Activated CD8-positive, alpha-beta T cell treated with anti-CD3 and anti-CD28 coated beads, Interleukin-2, amount 10 ng/mL, durations not matched to agents 7 days and 5 days (primary cell): ENCODE measurements at regions not wholly inside any gene's neighbourhood (a gene's known extent, or its start where the extent isn't known, plus 50 kb on each side); places are given as distances from the start of the nearest gene placed in this dataset.
"Not testable (repeated sequence)": the region's sequence is repeated elsewhere in the genome, so short reads cannot be mapped to it uniquely, and the experiment has no call there.

Experiments used
- ATAC-seq: fragments of 150-1000 bp; cut with Tn5 transposase; one replicate; pipeline ENCODE4 v1.10.0; 2021; ENCODE audit warnings: moderate library complexity
- CTCF ChIA-PET: fragments of 350-600 bp; sonication (Branson Sonifier 250); formaldehyde crosslinking; loops from one replicate; lab custom pipeline; 2021; ENCODE audit warnings: antibody characterized with exemption; lab: Charles Lee
- POLR2A ChIA-PET: fragments of 350-600 bp; sonication (Branson Sonifier 250); formaldehyde crosslinking; loops from one replicate; lab custom pipeline; 2021; ENCODE audit warnings: antibody characterized with exemption; lab: Charles Lee
- DNase-seq: peaks from one replicate; pipeline ENCODE4 v3.0.0-alpha.2; 2020
- H3K27ac Mint-ChIP-seq: one replicate; pipeline ENCODE4 v1.8.0; 2021; ENCODE audit warnings: mild to moderate bottlenecking, mixed read lengths
- H3K27me3 Mint-ChIP-seq: one replicate; pipeline ENCODE4 v1.8.0; 2021; ENCODE audit warnings: low read depth, mixed read lengths
- H3K36me3 Mint-ChIP-seq: one replicate; pipeline ENCODE4 v1.8.0; 2021; ENCODE audit warnings: low read depth, mixed read lengths
- H3K4me1 Mint-ChIP-seq: one replicate; pipeline ENCODE4 v1.8.0; 2021; ENCODE audit warnings: low read depth, mixed read lengths
- H3K4me3 Mint-ChIP-seq: one replicate; pipeline ENCODE4 v1.8.0; 2021; ENCODE audit warnings: mild to moderate bottlenecking, mixed read lengths
- H3K9me3 Mint-ChIP-seq: one replicate; pipeline ENCODE4 v1.8.0; 2022; ENCODE audit warnings: mixed read lengths; ENCODE audit not compliant: insufficient read depth

- H3K4me1 Mint-ChIP-seq, POLR2A ChIA-PET, CTCF ChIA-PET, DNase-seq, ATAC-seq, H3K36me3 Mint-ChIP-seq, H3K27ac Mint-ChIP-seq, H3K27me3 Mint-ChIP-seq, H3K9me3 Mint-ChIP-seq, H3K4me3 Mint-ChIP-seq: not testable (repeated sequence)
Measured at GRCh38 chr20:26373066-26373465, 676.4 kb upstream of the ZNF337 start.

- ChIA-PET CTCF (no interaction called here), POLR2A (no interaction called here)
- no peak overlapping the region for H3K4me3 Mint-ChIP-seq
- peaks cover 24% of the 10 kb centered on the region for H3K9me3 Mint-ChIP-seq
- H3K27me3 Mint-ChIP-seq, result no peaks in the 10 kb centered on the region
- peaks cover 2% of the 10 kb centered on the region for H3K4me1 Mint-ChIP-seq
- peaks cover 13% of the 10 kb centered on the region for H3K36me3 Mint-ChIP-seq
- H3K27ac Mint-ChIP-seq, result no peak overlapping the region
- no peak for ATAC-seq
- no peak for DNase-seq
Measured at GRCh38 chr20:26354511-26354910, 657.9 kb upstream of the ZNF337 start.

GRCh38 chr20:26347396-26347795 lies 650.7 kb upstream of the ZNF337 start:
- POLR2A ChIA-PET, result no interaction called here
- no peak for ATAC-seq

GRCh38 chr20:26340460-26341065 lies 643.9 kb upstream of the ZNF337 start:
- CTCF ChIA-PET, H3K4me3 Mint-ChIP-seq, H3K27me3 Mint-ChIP-seq, ATAC-seq, DNase-seq, POLR2A ChIA-PET: not testable (repeated sequence)
- peaks cover 13% of the 10 kb centered on the region for H3K4me1 Mint-ChIP-seq
- peak overlapping the region; percentile 70 for H3K27ac Mint-ChIP-seq
- H3K36me3 Mint-ChIP-seq, result peaks cover 54% of the 10 kb centered on the region
- peaks cover 49% of the 10 kb centered on the region for H3K9me3 Mint-ChIP-seq

More at GRCh38 chr20:26347396-26347795, 650.7 kb upstream of the ZNF337 start:
- H3K36me3 Mint-ChIP-seq, result peaks cover 35% of the 10 kb centered on the region
- H3K4me1 Mint-ChIP-seq, result peaks cover 2% of the 10 kb centered on the region
- peaks cover 33% of the 10 kb centered on the region for H3K9me3 Mint-ChIP-seq
- no peak for DNase-seq
- no peaks in the 10 kb centered on the region for H3K27me3 Mint-ChIP-seq
- no peak overlapping the region for H3K27ac Mint-ChIP-seq
- CTCF ChIA-PET, result no interaction called here
- no peak overlapping the region for H3K4me3 Mint-ChIP-seq

GRCh38 chr20:26324177-26324576 lies 627.5 kb upstream of the ZNF337 start:
- no peak for ATAC-seq
- Mint-ChIP-seq H3K4me1 (peaks cover 6% of the 10 kb centered on the region), H3K9me3 (peaks cover 22% of the 10 kb centered on the region), H3K27me3 (no peaks in the 10 kb centered on the region), H3K36me3 (peaks cover 54% of the 10 kb centered on the region), H3K4me3 (no peak overlapping the region), H3K27ac (peak overlapping the region; percentile 62)
- DNase-seq, result no peak
- ChIA-PET POLR2A (no interaction called here), CTCF (no interaction called here)

GRCh38 chr20:26315054-26315453 lies 618.4 kb upstream of the ZNF337 start:
- ChIA-PET POLR2A (no interaction called here), CTCF (no interaction called here)
- ATAC-seq (no peak), DNase-seq (no peak)
- Mint-ChIP-seq H3K4me3 (no peak overlapping the region), H3K9me3 (peaks cover 39% of the 10 kb centered on the region), H3K36me3 (peaks cover 47% of the 10 kb centered on the region), H3K27me3 (no peaks in the 10 kb centered on the region), H3K27ac (peak overlapping the region; percentile 20), H3K4me1 (peaks cover 34% of the 10 kb centered on the region)

GRCh38 chr20:26309720-26310119 lies 613.1 kb upstream of the ZNF337 start:
- DNase-seq, ATAC-seq, H3K4me3 Mint-ChIP-seq, CTCF ChIA-PET, H3K27me3 Mint-ChIP-seq, POLR2A ChIA-PET: not testable (repeated sequence)
- Mint-ChIP-seq H3K27ac (peak overlapping the region; percentile 89), H3K36me3 (peaks cover 78% of the 10 kb centered on the region), H3K9me3 (peaks cover 54% of the 10 kb centered on the region), H3K4me1 (peaks cover 65% of the 10 kb centered on the region)

GRCh38 chr20:26308961-26309360 lies 612.3 kb upstream of the ZNF337 start:
- peak overlapping the region; percentile 15 for H3K4me3 Mint-ChIP-seq
- peak overlapping the region; percentile 89 for H3K27ac Mint-ChIP-seq
- peaks cover 75% of the 10 kb centered on the region for H3K36me3 Mint-ChIP-seq
- ChIA-PET CTCF (no interaction called here), POLR2A (no interaction called here)
- ATAC-seq, result no peak
- H3K27me3 Mint-ChIP-seq, result no peaks in the 10 kb centered on the region
- peaks cover 55% of the 10 kb centered on the region for H3K9me3 Mint-ChIP-seq
- no peak for DNase-seq
- peaks cover 60% of the 10 kb centered on the region for H3K4me1 Mint-ChIP-seq

- CTCF ChIA-PET, result no interaction called here
- H3K4me3 Mint-ChIP-seq, result no peak overlapping the region
- H3K9me3 Mint-ChIP-seq, result peaks cover 15% of the 10 kb centered on the region
- no peak for ATAC-seq
- no peak overlapping the region for H3K27ac Mint-ChIP-seq
- peaks cover 28% of the 10 kb centered on the region for H3K4me1 Mint-ChIP-seq
- POLR2A ChIA-PET, result no interaction called here
- peaks cover 69% of the 10 kb centered on the region for H3K36me3 Mint-ChIP-seq
- no peak for DNase-seq
- H3K27me3 Mint-ChIP-seq, result no peaks in the 10 kb centered on the region
Measured at GRCh38 chr20:26295006-26295405, 598.4 kb upstream of the ZNF337 start.

- ATAC-seq, H3K27me3 Mint-ChIP-seq, CTCF ChIA-PET, H3K4me3 Mint-ChIP-seq, POLR2A ChIA-PET: not testable (repeated sequence)
- H3K27ac Mint-ChIP-seq, result peak overlapping the region; percentile 76
- peaks cover 66% of the 10 kb centered on the region for H3K4me1 Mint-ChIP-seq
- peak; percentile 21 for DNase-seq
- H3K36me3 Mint-ChIP-seq, result peaks cover 80% of the 10 kb centered on the region
- peaks cover 15% of the 10 kb centered on the region for H3K9me3 Mint-ChIP-seq
Measured at GRCh38 chr20:26288379-26289061, 591.9 kb upstream of the ZNF337 start.

- H3K4me1 Mint-ChIP-seq, result peaks cover 54% of the 10 kb centered on the region
Measured at GRCh38 chr20:26279238-26279637, 582.6 kb upstream of the ZNF337 start.

GRCh38 chr20:26277339-26277738 lies 580.7 kb upstream of the ZNF337 start:
- no peak overlapping the region for H3K27ac Mint-ChIP-seq

More at GRCh38 chr20:26279238-26279637, 582.6 kb upstream of the ZNF337 start:
- Mint-ChIP-seq H3K9me3 (peaks cover 25% of the 10 kb centered on the region), H3K27me3 (no peaks in the 10 kb centered on the region), H3K27ac (peak overlapping the region; percentile 32), H3K4me3 (no peak overlapping the region), H3K36me3 (peaks cover 69% of the 10 kb centered on the region)
- ChIA-PET POLR2A (no interaction called here), CTCF (no interaction called here)
- ATAC-seq (no peak), DNase-seq (no peak)

More at GRCh38 chr20:26277339-26277738, 580.7 kb upstream of the ZNF337 start:
- Mint-ChIP-seq H3K36me3 (peaks cover 53% of the 10 kb centered on the region), H3K4me3 (no peak overlapping the region), H3K4me1 (peaks cover 40% of the 10 kb centered on the region), H3K9me3 (peaks cover 25% of the 10 kb centered on the region), H3K27me3 (no peaks in the 10 kb centered on the region)
- ATAC-seq, result no peak
- DNase-seq, result no peak
- CTCF ChIA-PET, result no interaction called here
- POLR2A ChIA-PET, result no interaction called here
